ENCODE measurements at regions not wholly inside any gene's neighbourhood (a gene's known extent, or its start where the extent isn't known, plus 50 kb on each side); places are given as distances from the start of the nearest gene placed in this dataset.
"Not testable (repeated sequence)": the region's sequence is repeated elsewhere in the genome, so short reads cannot be mapped to it uniquely, and the experiment has no call there.

- H3K9ac ChIP-seq (ENCODE audit: low read length); DNase-seq; H3K4me1 ChIP-seq (ENCODE audit: low read length); H3K36me3 ChIP-seq (ENCODE audit: insufficient read depth, low read length); H3K4me2 ChIP-seq (ENCODE audit: low read depth, low read length, poor library complexity, severe bottlenecking); H3K27me3 ChIP-seq (ENCODE audit: low read length); H2AFZ ChIP-seq (ENCODE audit: low read length); H3K79me2 ChIP-seq (ENCODE audit: low read length); H3K9me3 ChIP-seq (ENCODE audit: low read length); H4K20me1 ChIP-seq (ENCODE audit: insufficient read depth, low read depth, low read length); H3K27ac ChIP-seq (ENCODE audit: low read length); H3K9me2 ChIP-seq (replicated peaks; ENCODE audit: insufficient read depth, low read length); H3K4me3 ChIP-seq (ENCODE audit: low read length): not testable (repeated sequence)
Measured at GRCh38 chr1:147348592-147348991, 106.1 kb downstream of the CHD1L start.

DNA sequence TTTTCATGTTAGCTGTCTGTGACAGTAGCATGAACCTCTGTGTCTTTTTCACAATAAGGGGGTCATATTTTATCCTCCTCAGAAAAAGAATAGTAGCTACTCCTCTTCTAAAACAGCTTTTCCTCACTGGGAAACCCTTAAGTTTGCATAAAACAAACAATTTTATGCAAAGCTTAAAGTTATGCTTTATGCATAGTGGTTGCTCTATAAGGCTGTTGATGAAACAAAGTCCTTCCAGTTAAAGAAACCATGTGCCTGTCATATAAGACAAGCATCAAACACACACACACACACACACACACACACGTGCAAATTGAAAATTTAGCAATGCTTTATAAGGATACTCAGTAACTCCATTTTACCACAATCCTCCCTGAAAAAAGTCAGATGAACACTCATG lies 107.0 kb downstream of the CHD1L start:
- Histone ChIP-seq H3K9me2 (replicated peaks; ENCODE audit: insufficient read depth, low read length) (no peaks in the 10 kb centered on the region), H3K27me3 (ENCODE audit: low read length) (no peaks in the 10 kb centered on the region), H3K79me2 (ENCODE audit: low read length) (no peaks in the 10 kb centered on the region), H3K4me2 (ENCODE audit: low read depth, low read length, poor library complexity, severe bottlenecking) (no peak overlapping the region), H2AFZ (ENCODE audit: low read length) (no peak overlapping the region), H3K27ac (ENCODE audit: low read length) (no peak overlapping the region), H3K9me3 (ENCODE audit: low read length) (no peaks in the 10 kb centered on the region), H3K4me1 (ENCODE audit: low read length) (no peaks in the 10 kb centered on the region), H4K20me1 (ENCODE audit: insufficient read depth, low read depth, low read length) (no peaks in the 10 kb centered on the region), H3K4me3 (ENCODE audit: low read length) (no peak overlapping the region), H3K9ac (ENCODE audit: low read length) (no peak overlapping the region), H3K36me3 (ENCODE audit: insufficient read depth, low read length) (no peaks in the 10 kb centered on the region)
- DNase-seq, result no peak

DNA sequence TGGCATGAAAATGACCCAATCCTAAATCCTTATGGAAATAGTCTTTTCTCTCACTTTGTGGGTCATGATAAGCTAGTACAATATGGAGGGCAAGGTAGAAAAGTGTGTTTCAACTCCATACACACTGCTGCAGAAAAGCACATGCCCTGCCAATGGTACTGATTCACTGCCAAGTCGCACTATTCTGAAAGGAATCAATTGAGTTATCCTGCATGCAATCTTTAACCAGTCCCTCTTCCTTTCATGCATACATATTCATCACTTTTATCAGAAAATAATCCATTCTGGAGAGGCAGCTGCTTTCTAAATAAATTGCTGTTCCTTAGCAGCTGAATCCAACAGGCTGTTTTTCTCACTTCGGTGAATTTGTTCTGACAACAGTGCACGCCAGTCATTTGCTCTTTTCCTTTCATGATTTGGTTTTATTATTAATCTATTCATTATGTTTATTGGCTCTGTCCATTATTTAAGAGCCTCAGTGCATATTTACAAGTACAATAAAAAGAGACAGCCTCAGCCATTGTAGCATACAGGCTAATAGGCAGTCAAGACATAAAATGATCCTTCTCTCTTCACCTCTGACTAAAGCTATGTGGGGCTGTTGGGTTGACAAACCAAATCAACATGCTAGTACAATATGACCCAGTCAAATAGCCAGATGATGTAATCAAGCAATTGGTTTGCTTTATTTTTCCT lies 108.8 kb downstream of the CHD1L start:
- Histone ChIP-seq H3K9me3 (ENCODE audit: low read length) (no peaks in the 10 kb centered on the region), H3K36me3 (ENCODE audit: insufficient read depth, low read length) (no peaks in the 10 kb centered on the region), H3K79me2 (ENCODE audit: low read length) (no peaks in the 10 kb centered on the region), H3K9ac (ENCODE audit: low read length) (no peak overlapping the region), H3K4me1 (ENCODE audit: low read length) (no peaks in the 10 kb centered on the region), H3K27me3 (ENCODE audit: low read length) (no peaks in the 10 kb centered on the region), H2AFZ (ENCODE audit: low read length) (no peak overlapping the region), H4K20me1 (ENCODE audit: insufficient read depth, low read depth, low read length) (no peaks in the 10 kb centered on the region), H3K4me3 (ENCODE audit: low read length) (no peak overlapping the region), H3K27ac (ENCODE audit: low read length) (no peak overlapping the region), H3K4me2 (ENCODE audit: low read depth, low read length, poor library complexity, severe bottlenecking) (no peak overlapping the region), H3K9me2 (replicated peaks; ENCODE audit: insufficient read depth, low read length) (no peaks in the 10 kb centered on the region)
- DNase-seq, result no peak

- Histone ChIP-seq H2AFZ (ENCODE audit: low read length) (no peak overlapping the region), H3K4me2 (ENCODE audit: low read depth, low read length, poor library complexity, severe bottlenecking) (no peak overlapping the region), H3K4me3 (ENCODE audit: low read length) (no peak overlapping the region), H3K9ac (ENCODE audit: low read length) (no peak overlapping the region), H3K9me2 (replicated peaks; ENCODE audit: insufficient read depth, low read length) (no peaks in the 10 kb centered on the region), H4K20me1 (ENCODE audit: insufficient read depth, low read depth, low read length) (no peaks in the 10 kb centered on the region), H3K9me3 (ENCODE audit: low read length) (no peaks in the 10 kb centered on the region), H3K36me3 (ENCODE audit: insufficient read depth, low read length) (no peaks in the 10 kb centered on the region), H3K4me1 (ENCODE audit: low read length) (no peaks in the 10 kb centered on the region), H3K27ac (ENCODE audit: low read length) (no peak overlapping the region), H3K79me2 (ENCODE audit: low read length) (no peaks in the 10 kb centered on the region), H3K27me3 (ENCODE audit: low read length) (no peaks in the 10 kb centered on the region)
- no peak for DNase-seq
Measured at GRCh38 chr1:147377263-147378246, 135.1 kb downstream of the CHD1L start.

GRCh38 chr1:147379889-147380288 lies 137.4 kb downstream of the CHD1L start:
- Histone ChIP-seq H3K4me2 (ENCODE audit: low read depth, low read length, poor library complexity, severe bottlenecking) (no peak overlapping the region), H3K9me2 (replicated peaks; ENCODE audit: insufficient read depth, low read length) (no peaks in the 10 kb centered on the region), H3K4me3 (ENCODE audit: low read length) (no peak overlapping the region), H3K27me3 (ENCODE audit: low read length) (no peaks in the 10 kb centered on the region), H3K36me3 (ENCODE audit: insufficient read depth, low read length) (no peaks in the 10 kb centered on the region), H4K20me1 (ENCODE audit: insufficient read depth, low read depth, low read length) (no peaks in the 10 kb centered on the region), H3K4me1 (ENCODE audit: low read length) (peaks cover 3% of the 10 kb centered on the region), H3K27ac (ENCODE audit: low read length) (no peak overlapping the region), H3K9ac (ENCODE audit: low read length) (no peak overlapping the region), H3K9me3 (ENCODE audit: low read length) (no peaks in the 10 kb centered on the region), H2AFZ (ENCODE audit: low read length) (no peak overlapping the region), H3K79me2 (ENCODE audit: low read length) (no peaks in the 10 kb centered on the region)
- DNase-seq, result no peak

GRCh38 chr1:147384804-147385203 lies 142.3 kb downstream of the CHD1L start:
- no peaks in the 10 kb centered on the region for H3K36me3 ChIP-seq (ENCODE audit: insufficient read depth, low read length)
- no peak overlapping the region for H3K4me3 ChIP-seq (ENCODE audit: low read length)
- H3K9ac ChIP-seq (ENCODE audit: low read length), result no peak overlapping the region
- no peak overlapping the region for H2AFZ ChIP-seq (ENCODE audit: low read length)
- no peaks in the 10 kb centered on the region for H3K79me2 ChIP-seq (ENCODE audit: low read length)
- no peaks in the 10 kb centered on the region for H3K27me3 ChIP-seq (ENCODE audit: low read length)
- no peak for DNase-seq
- no peaks in the 10 kb centered on the region for H4K20me1 ChIP-seq (ENCODE audit: insufficient read depth, low read depth, low read length)
- no peaks in the 10 kb centered on the region for H3K9me2 ChIP-seq (replicated peaks; ENCODE audit: insufficient read depth, low read length)
- H3K4me1 ChIP-seq (ENCODE audit: low read length), result peaks cover 5% of the 10 kb centered on the region
- H3K4me2 ChIP-seq (ENCODE audit: low read depth, low read length, poor library complexity, severe bottlenecking), result no peak overlapping the region
- H3K9me3 ChIP-seq (ENCODE audit: low read length), result no peaks in the 10 kb centered on the region
- H3K27ac ChIP-seq (ENCODE audit: low read length), result no peak overlapping the region

GRCh38 chr1:147388969-147389368 lies 146.5 kb downstream of the CHD1L start:
- no peaks in the 10 kb centered on the region for H3K36me3 ChIP-seq (ENCODE audit: insufficient read depth, low read length)
- DNase-seq, result no peak
- H2AFZ ChIP-seq (ENCODE audit: low read length), result no peak overlapping the region
- H3K79me2 ChIP-seq (ENCODE audit: low read length), result no peaks in the 10 kb centered on the region
- H3K9me3 ChIP-seq (ENCODE audit: low read length), result no peaks in the 10 kb centered on the region
- no peaks in the 10 kb centered on the region for H3K27me3 ChIP-seq (ENCODE audit: low read length)
- no peak overlapping the region for H3K4me3 ChIP-seq (ENCODE audit: low read length)
- peaks cover 5% of the 10 kb centered on the region for H3K4me1 ChIP-seq (ENCODE audit: low read length)
- H4K20me1 ChIP-seq (ENCODE audit: insufficient read depth, low read depth, low read length), result no peaks in the 10 kb centered on the region
- H3K27ac ChIP-seq (ENCODE audit: low read length), result no peak overlapping the region
- H3K9ac ChIP-seq (ENCODE audit: low read length), result no peak overlapping the region
- no peak overlapping the region for H3K4me2 ChIP-seq (ENCODE audit: low read depth, low read length, poor library complexity, severe bottlenecking)
- H3K9me2 ChIP-seq (replicated peaks; ENCODE audit: insufficient read depth, low read length), result no peaks in the 10 kb centered on the region

DNA sequence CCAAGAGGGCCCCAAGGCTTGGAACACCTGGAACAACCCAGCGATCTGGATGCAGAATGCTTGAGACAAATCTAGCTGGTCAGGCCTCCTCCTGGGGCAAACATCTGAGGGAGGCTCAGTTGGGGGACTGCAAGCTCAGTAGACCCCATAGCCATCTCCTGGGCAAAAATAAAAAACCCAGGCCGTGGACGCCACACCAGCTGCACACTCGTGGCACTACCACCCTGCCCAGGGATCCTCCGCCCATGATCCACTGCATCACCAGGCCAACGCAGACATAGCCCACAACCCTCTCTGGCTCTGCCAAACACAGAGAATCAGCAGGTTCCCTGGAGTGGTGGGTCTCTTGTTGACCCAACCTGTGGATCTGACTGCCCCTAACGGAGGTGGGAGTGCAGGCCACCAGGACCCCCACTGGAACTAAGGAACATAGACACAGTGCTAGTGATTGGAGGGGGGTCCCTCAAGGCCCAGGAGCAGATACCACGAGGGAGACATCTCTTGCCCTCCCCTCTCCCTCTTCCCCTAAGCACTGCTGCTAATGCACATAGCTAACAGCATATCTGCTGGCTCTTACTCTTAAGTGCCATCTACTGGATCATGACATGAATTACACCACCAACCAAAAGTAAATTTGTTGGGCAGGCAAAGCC lies 147.2 kb downstream of the CHD1L start:
- no peak overlapping the region for H3K4me3 ChIP-seq (ENCODE audit: low read length)
- peaks cover 4% of the 10 kb centered on the region for H3K4me1 ChIP-seq (ENCODE audit: low read length)
- H2AFZ ChIP-seq (ENCODE audit: low read length), result no peak overlapping the region
- H3K27me3 ChIP-seq (ENCODE audit: low read length), result no peaks in the 10 kb centered on the region
- no peak overlapping the region for H3K27ac ChIP-seq (ENCODE audit: low read length)
- DNase-seq, result peak; percentile 78
- no peaks in the 10 kb centered on the region for H3K9me3 ChIP-seq (ENCODE audit: low read length)
- H4K20me1 ChIP-seq (ENCODE audit: insufficient read depth, low read depth, low read length), result no peaks in the 10 kb centered on the region
- H3K9me2 ChIP-seq (replicated peaks; ENCODE audit: insufficient read depth, low read length), result no peaks in the 10 kb centered on the region
- H3K36me3 ChIP-seq (ENCODE audit: insufficient read depth, low read length), result no peaks in the 10 kb centered on the region
- H3K4me2 ChIP-seq (ENCODE audit: low read depth, low read length, poor library complexity, severe bottlenecking), result no peak overlapping the region
- H3K79me2 ChIP-seq (ENCODE audit: low read length), result no peaks in the 10 kb centered on the region
- H3K9ac ChIP-seq (ENCODE audit: low read length), result no peak overlapping the region

All from Karpas-422 (cell line).